KMS-11 (cell line): ENCODE measurements at regions not wholly inside any gene's neighbourhood (a gene's known extent, or its start where the extent isn't known, plus 50 kb on each side); places are given as distances from the start of the nearest gene placed in this dataset.
"Not testable (repeated sequence)": the region's sequence is repeated elsewhere in the genome, so short reads cannot be mapped to it uniquely, and the experiment has no call there.

Experiments
- H2AFZ ChIP-seq: fragments of 200-600 bp; sonication (generic); 2 replicates; pipeline ENCODE4 v1.6.1; 2016; ENCODE audit warnings: antibody characterized with exemption, mixed run types, low read depth
- H3K27ac ChIP-seq: fragments of 200-600 bp; sonication (generic); 2 replicates; pipeline ENCODE4 v1.6.1; 2016; ENCODE audit warnings: mild to moderate bottlenecking, mixed run types
- H3K27me3 ChIP-seq: fragments of 200-600 bp; sonication (generic); 2 replicates; pipeline ENCODE4 v1.6.1; 2017; ENCODE audit warnings: mild to moderate bottlenecking, low read depth, mixed run types, moderate library complexity; ENCODE audit not compliant: insufficient read depth
- H3K36me3 ChIP-seq: fragments of 200-600 bp; sonication (generic); 2 replicates; pipeline ENCODE4 v1.6.1; 2017; ENCODE audit warnings: mild to moderate bottlenecking, mixed run types; ENCODE audit not compliant: insufficient read depth
- H3K4me1 ChIP-seq: fragments of 200-600 bp; sonication (generic); 2 replicates; pipeline ENCODE4 v1.6.1; 2016; ENCODE audit warnings: mild to moderate bottlenecking, low read depth, mixed run types; ENCODE audit not compliant: poor library complexity, severe bottlenecking
- H3K4me2 ChIP-seq: fragments of 200-600 bp; sonication (generic); 2 replicates; pipeline ENCODE4 v1.7.0; 2016; ENCODE audit warnings: mild to moderate bottlenecking, mixed run types
- H3K4me3 ChIP-seq: fragments of 200-600 bp; sonication (generic); IDR thresholded peaks from 2 replicates; pipeline ENCODE4 v1.6.1; 2017; ENCODE audit warnings: low read depth, low read length, mixed read lengths; ENCODE audit not compliant: insufficient read depth
- H3K79me2 ChIP-seq: fragments of 200-600 bp; sonication (generic); 2 replicates; pipeline ENCODE4 v1.6.1; 2016; ENCODE audit warnings: low read depth, mixed run types; ENCODE audit not compliant: insufficient read depth
- H3K9ac ChIP-seq: fragments of 200-600 bp; sonication (generic); 2 replicates; pipeline ENCODE4 v1.6.1; 2016; ENCODE audit warnings: mild to moderate bottlenecking, mixed run types
- H4K20me1 ChIP-seq: fragments of 200-600 bp; sonication (generic); 2 replicates; pipeline ENCODE4 v1.6.1; 2016; ENCODE audit warnings: mild to moderate bottlenecking, mixed run types; ENCODE audit not compliant: insufficient read depth
- CTCF ChIP-seq: fragments of 200-600 bp; sonication (generic); conservative IDR thresholded peaks from 2 replicates; pipeline ENCODE4 v1.6.1; 2017; ENCODE audit warnings: low read depth, mild to moderate bottlenecking, antibody characterized with exemption, low read length, moderate library complexity, mixed read lengths

GRCh38 chr2:239800785-239801386, 224.3 kb downstream of the NDUFA10 start:
- Histone ChIP-seq H3K4me1 (no peaks in the 10 kb centered on the region), H3K4me2 (no peak overlapping the region), H3K79me2 (no peaks in the 10 kb centered on the region), H4K20me1 (no peaks in the 10 kb centered on the region), H3K9ac (no peak overlapping the region), H3K27ac (no peak overlapping the region), H3K27me3 (0 out of 2 replicates have a peak, but pooled peaks cover 2% of the 10 kb centered on the region), H3K4me3 (no peak overlapping the region), H2AFZ (no peak overlapping the region), H3K36me3 (no peaks in the 10 kb centered on the region)
- no peak for TF ChIP-seq CTCF

GRCh38 chr2:239797316-239797715, 227.8 kb downstream of the NDUFA10 start:
- TF ChIP-seq CTCF, result no peak
- no peaks in the 10 kb centered on the region for H3K27me3 ChIP-seq
- no peaks in the 10 kb centered on the region for H3K36me3 ChIP-seq
- H3K4me1 ChIP-seq, result no peaks in the 10 kb centered on the region
- H3K4me3 ChIP-seq, result no peak overlapping the region
- no peak overlapping the region for H3K27ac ChIP-seq
- H3K9ac ChIP-seq, result no peak overlapping the region
- H3K4me2 ChIP-seq, result no peak overlapping the region
- no peak overlapping the region for H2AFZ ChIP-seq
- no peaks in the 10 kb centered on the region for H4K20me1 ChIP-seq
- no peaks in the 10 kb centered on the region for H3K79me2 ChIP-seq

GRCh38 chr2:239795761-239796160, 229.4 kb downstream of the NDUFA10 start:
- not testable (repeated sequence) for H2AFZ ChIP-seq, H3K36me3 ChIP-seq, H3K27ac ChIP-seq, H3K4me3 ChIP-seq, H3K4me2 ChIP-seq, H3K4me1 ChIP-seq, H3K9ac ChIP-seq, H3K79me2 ChIP-seq, H4K20me1 ChIP-seq, H3K27me3 ChIP-seq

GRCh38 chr2:239793836-239794235, 231.3 kb downstream of the NDUFA10 start:
- H3K4me1 ChIP-seq, result no peaks in the 10 kb centered on the region
- H3K4me3 ChIP-seq, result no peak overlapping the region
- no peak overlapping the region for H3K9ac ChIP-seq
- no peak for TF ChIP-seq CTCF
- no peaks in the 10 kb centered on the region for H3K36me3 ChIP-seq
- H2AFZ ChIP-seq, result no peak overlapping the region
- H3K4me2 ChIP-seq, result no peak overlapping the region
- no peaks in the 10 kb centered on the region for H4K20me1 ChIP-seq
- H3K79me2 ChIP-seq, result no peaks in the 10 kb centered on the region
- H3K27me3 ChIP-seq, result no peaks in the 10 kb centered on the region
- H3K27ac ChIP-seq, result no peak overlapping the region

- no peak overlapping the region for H3K9ac ChIP-seq
- H4K20me1 ChIP-seq, result no peaks in the 10 kb centered on the region
- no peak overlapping the region for H2AFZ ChIP-seq
- no peak overlapping the region for H3K27ac ChIP-seq
- no peaks in the 10 kb centered on the region for H3K4me1 ChIP-seq
- no peaks in the 10 kb centered on the region for H3K79me2 ChIP-seq
- no peak overlapping the region for H3K4me2 ChIP-seq
- H3K36me3 ChIP-seq, result no peaks in the 10 kb centered on the region
- TF ChIP-seq CTCF, result no peak
- H3K27me3 ChIP-seq, result no peaks in the 10 kb centered on the region
- no peak overlapping the region for H3K4me3 ChIP-seq
These were observed 232.1 kb downstream of the NDUFA10 start for GRCh38 chr2:239793086-239793485.
